Hepatocyte (in vitro differentiated cells): ENCODE measurements at regions not wholly inside any gene's neighbourhood (a gene's known extent, or its start where the extent isn't known, plus 50 kb on each side); places are given as distances from the start of the nearest gene placed in this dataset.

Source experiments
- EZH2 ChIP-seq: fragments of 200-600 bp; sonication (generic); IDR thresholded peaks from 2 replicates; pipeline ENCODE4 v1.6.1; 2016; ENCODE audit warnings: antibody characterized with exemption, mild to moderate bottlenecking, borderline replicate concordance
- EZH2phosphoT487 ChIP-seq: fragments of 200-600 bp; sonication (generic); IDR thresholded peaks from one replicate; pipeline ENCODE4 v1.6.1; 2018; ENCODE audit warnings: antibody characterized with exemption, mild to moderate bottlenecking, low read depth, moderate library complexity; ENCODE audit not compliant: unreplicated experiment, severe bottlenecking
- TF ChIP-seq, protein P1 (sequence below): fragments of 200-600 bp; sonication (generic); IDR thresholded peaks from 2 replicates; pipeline ENCODE4 v1.5.1; 2016; ENCODE audit warnings: antibody characterized with exemption, mild to moderate bottlenecking; ENCODE audit not compliant: poor library complexity

- TF ChIP-seq, protein P1, sequence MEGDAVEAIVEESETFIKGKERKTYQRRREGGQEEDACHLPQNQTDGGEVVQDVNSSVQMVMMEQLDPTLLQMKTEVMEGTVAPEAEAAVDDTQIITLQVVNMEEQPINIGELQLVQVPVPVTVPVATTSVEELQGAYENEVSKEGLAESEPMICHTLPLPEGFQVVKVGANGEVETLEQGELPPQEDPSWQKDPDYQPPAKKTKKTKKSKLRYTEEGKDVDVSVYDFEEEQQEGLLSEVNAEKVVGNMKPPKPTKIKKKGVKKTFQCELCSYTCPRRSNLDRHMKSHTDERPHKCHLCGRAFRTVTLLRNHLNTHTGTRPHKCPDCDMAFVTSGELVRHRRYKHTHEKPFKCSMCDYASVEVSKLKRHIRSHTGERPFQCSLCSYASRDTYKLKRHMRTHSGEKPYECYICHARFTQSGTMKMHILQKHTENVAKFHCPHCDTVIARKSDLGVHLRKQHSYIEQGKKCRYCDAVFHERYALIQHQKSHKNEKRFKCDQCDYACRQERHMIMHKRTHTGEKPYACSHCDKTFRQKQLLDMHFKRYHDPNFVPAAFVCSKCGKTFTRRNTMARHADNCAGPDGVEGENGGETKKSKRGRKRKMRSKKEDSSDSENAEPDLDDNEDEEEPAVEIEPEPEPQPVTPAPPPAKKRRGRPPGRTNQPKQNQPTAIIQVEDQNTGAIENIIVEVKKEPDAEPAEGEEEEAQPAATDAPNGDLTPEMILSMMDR = no peak
- no peak for TF ChIP-seq EZH2phosphoT487
- TF ChIP-seq EZH2 = no peak
Observed at GRCh38 chrX:508163-508562, 121.5 kb upstream of the PPP2R3B start.
